Right atrium auricular region (tissue), 2 donors: ENCODE measurements at regions not wholly inside any gene's neighbourhood (a gene's known extent, or its start where the extent isn't known, plus 50 kb on each side); places are given as distances from the start of the nearest gene placed in this dataset.

Experiments
- DNase-seq: peaks from one replicate; pipeline ENCODE4 v3.0.0-alpha.2; 2019; ENCODE audit warnings: low spot score
- H3K27ac ChIP-seq, 2 donors: fragments of 200-600 bp; sonication (generic); 1 replicate in 1 of 2; 2 replicates in 1 of 2; pipeline ENCODE4 v1.5.1; 2016 to 2019
- H3K27me3 ChIP-seq, 2 donors: fragments of 200-600 bp; sonication (generic); one replicate each; pipeline versions ENCODE4 v1.5.1 to v1.6.0; 2017 to 2019
- H3K36me3 ChIP-seq: fragments of 200-600 bp; sonication (generic); one replicate; pipeline ENCODE4 v1.5.1; 2016
- H3K4me1 ChIP-seq, 2 donors: fragments of 200-600 bp; sonication (generic); one replicate each; pipeline versions ENCODE4 v1.5.1 to v1.6.0; 2017 to 2019
- H3K4me3 ChIP-seq, 2 donors: fragments of 200-600 bp; sonication (generic); 1 replicate in 1 of 2; 2 replicates in 1 of 2; pipeline ENCODE4 v1.5.1; 2017 to 2019; ENCODE audit warnings: mild to moderate bottlenecking in 1 of 2, moderate library complexity in 1 of 2
- H3K9me3 ChIP-seq, 2 donors: fragments of 200-600 bp; sonication (generic); one replicate each; pipeline ENCODE4 v1.5.1; 2019
- CTCF ChIP-seq, 2 donors: fragments of 200-600 bp; sonication (generic); IDR thresholded peaks; one replicate each; pipeline ENCODE4 v1.5.1; 2019; ENCODE audit warnings: antibody characterized with exemption in 2 of 2

GRCh38 chr9:129241725-129242124, 63.7 kb upstream of the IER5L start:
- no peaks in the 10 kb centered on the region for H3K36me3 ChIP-seq
- no peak overlapping the region for H3K4me3 ChIP-seq
- H3K27ac ChIP-seq, result no peak overlapping the region
- peaks cover 0 to 8% of the 10 kb centered on the region in 2 donors for H3K4me1 ChIP-seq
- DNase-seq, result no peak
- no peaks in the 10 kb centered on the region for H3K9me3 ChIP-seq
- H3K27me3 ChIP-seq, result no peaks in the 10 kb centered on the region
- TF ChIP-seq CTCF (IDR thresholded peaks at IDR 0.05), result no peak

- no peak for DNase-seq
- TF ChIP-seq CTCF (IDR thresholded peaks at IDR 0.05), result no peak
- Histone ChIP-seq H3K36me3 (no peaks in the 10 kb centered on the region), H3K4me1 (peaks cover 0 to 10% of the 10 kb centered on the region in 2 donors), H3K4me3 (no peak overlapping the region), H3K27ac (no peak overlapping the region), H3K9me3 (no peaks in the 10 kb centered on the region), H3K27me3 (no peaks in the 10 kb centered on the region)
These were observed 62.6 kb upstream of the IER5L start for GRCh38 chr9:129240581-129241211.

GRCh38 chr9:129239946-129240490, 62.0 kb upstream of the IER5L start:
- Histone ChIP-seq H3K9me3 (no peaks in the 10 kb centered on the region), H3K27ac (no peak overlapping the region), H3K4me1 (peaks cover 0 to 10% of the 10 kb centered on the region in 2 donors), H3K27me3 (no peaks in the 10 kb centered on the region), H3K36me3 (no peaks in the 10 kb centered on the region), H3K4me3 (no peak overlapping the region)
- no peak for DNase-seq
- TF ChIP-seq CTCF (IDR thresholded peaks at IDR 0.05), result no peak

- no peak overlapping the region for H3K4me3 ChIP-seq
- no peaks in the 10 kb centered on the region for H3K27me3 ChIP-seq
- no peaks in the 10 kb centered on the region for H3K36me3 ChIP-seq
- DNase-seq, result no peak
- H3K9me3 ChIP-seq, result peaks cover 0 to 3% of the 10 kb centered on the region in 2 donors
- peaks cover 0 to 10% of the 10 kb centered on the region in 2 donors for H3K4me1 ChIP-seq
- H3K27ac ChIP-seq, result no peak overlapping the region
- no peak for TF ChIP-seq CTCF (IDR thresholded peaks at IDR 0.05)
These were observed 59.7 kb upstream of the IER5L start for GRCh38 chr9:129237803-129238202.

- peaks cover 0 to 10% of the 10 kb centered on the region in 2 donors for H3K4me1 ChIP-seq
- H3K36me3 ChIP-seq, result no peaks in the 10 kb centered on the region
- H3K27me3 ChIP-seq, result no peaks in the 10 kb centered on the region
- TF ChIP-seq CTCF (IDR thresholded peaks at IDR 0.05), result no peak
- H3K9me3 ChIP-seq, result peaks cover 0 to 3% of the 10 kb centered on the region in 2 donors
- H3K27ac ChIP-seq, result no peak overlapping the region
- H3K4me3 ChIP-seq, result no peak overlapping the region
- DNase-seq, result no peak
These were observed 59.1 kb upstream of the IER5L start for GRCh38 chr9:129237164-129237611.
